OCI-LY1 (cell line): ENCODE measurements at regions not wholly inside any gene's neighbourhood (a gene's known extent, or its start where the extent isn't known, plus 50 kb on each side); places are given as distances from the start of the nearest gene placed in this dataset.

Experiments used
- H2AFZ ChIP-seq: fragments of 200-600 bp; sonication (generic), shearing (Covaris generic); 2 replicates; pipeline ENCODE4 v1.6.0; 2014; ENCODE audit warnings: antibody characterized with exemption, mild to moderate bottlenecking, low read length
- H3F3A ChIP-seq: fragments of 200-600 bp; sonication (generic), shearing (Covaris generic); 2 replicates; pipeline ENCODE4 v1.6.0; 2014; ENCODE audit warnings: mild to moderate bottlenecking, antibody characterized with exemption, low read length, moderate library complexity; ENCODE audit not compliant: insufficient read depth
- H3K27ac ChIP-seq: fragments of 200-600 bp; sonication (generic); 2 replicates; pipeline ENCODE4 v1.5.1; 2014; ENCODE audit warnings: low read length, mixed run types, mild to moderate bottlenecking, low read depth; ENCODE audit not compliant: poor library complexity, severe bottlenecking
- H3K27me3 ChIP-seq: fragments of 200-600 bp; sonication (generic); 2 replicates; pipeline ENCODE4 v1.6.0; 2014; ENCODE audit warnings: antibody characterized with exemption, mild to moderate bottlenecking, low read length, moderate library complexity; ENCODE audit not compliant: insufficient read depth
- H3K36me3 ChIP-seq: fragments of 200-600 bp; sonication (generic); 2 replicates; pipeline ENCODE4 v1.6.1; 2014; ENCODE audit warnings: mild to moderate bottlenecking, antibody characterized with exemption, low read length, moderate library complexity, mixed read lengths; ENCODE audit not compliant: insufficient read depth
- H3K4me1 ChIP-seq: fragments of 200-600 bp; sonication (generic); 2 replicates; pipeline ENCODE4 v1.5.1; 2014; ENCODE audit warnings: mild to moderate bottlenecking, low read length, moderate library complexity; ENCODE audit not compliant: insufficient read depth, severe bottlenecking
- H3K4me2 ChIP-seq: fragments of 200-600 bp; sonication (generic), shearing (Covaris generic); 2 replicates; pipeline ENCODE4 v1.6.1; 2014; ENCODE audit warnings: low read length
- H3K4me3 ChIP-seq: fragments of 200-600 bp; sonication (generic); 2 replicates; pipeline ENCODE4 v1.5.1; 2014; ENCODE audit warnings: low read length, low read depth, mild to moderate bottlenecking, mixed read lengths; ENCODE audit not compliant: poor library complexity, severe bottlenecking
- H3K79me2 ChIP-seq: fragments of 200-600 bp; shearing (Covaris generic); 2 replicates; pipeline ENCODE4 v1.6.1; 2016; ENCODE audit warnings: mixed run types, low read length, mixed read lengths; ENCODE audit not compliant: insufficient read depth
- H3K9ac ChIP-seq: fragments of 200-600 bp; sonication (generic), shearing (Covaris generic); 2 replicates; pipeline ENCODE4 v1.6.1; 2014; ENCODE audit warnings: mild to moderate bottlenecking, low read length, mixed read lengths
- H3K9me2 ChIP-seq: fragments of 200-600 bp; sonication (generic), shearing (Covaris generic); 2 replicates; pipeline ENCODE4 v1.6.1; 2014; ENCODE audit warnings: low read depth, mild to moderate bottlenecking, low read length, mixed read lengths
- H3K9me3 ChIP-seq: fragments of 200-600 bp; shearing (Covaris generic); 2 replicates; pipeline ENCODE4 v1.6.1; 2014; ENCODE audit warnings: low read length, mixed read lengths
- H4K20me1 ChIP-seq: fragments of 200-600 bp; sonication (generic), shearing (Covaris generic); 2 replicates; pipeline ENCODE4 v1.6.0; 2016; ENCODE audit warnings: mild to moderate bottlenecking, low read length; ENCODE audit not compliant: insufficient read depth
- CTCF ChIP-seq: fragments of 200-600 bp; sonication (generic), shearing (Covaris generic); IDR thresholded peaks from 2 replicates; pipeline ENCODE4 v1.5.1; 2017; ENCODE audit warnings: mild to moderate bottlenecking, antibody characterized with exemption, low read length, moderate library complexity, mixed read lengths
- EZH2 ChIP-seq: fragments of 200-600 bp; sonication (generic), shearing (Covaris generic); IDR thresholded peaks from 2 replicates; pipeline ENCODE4 v1.8.0; 2017; ENCODE audit warnings: borderline replicate concordance, mixed run types, mild to moderate bottlenecking, antibody characterized with exemption, low read length, moderate library complexity, mixed read lengths

DNA sequence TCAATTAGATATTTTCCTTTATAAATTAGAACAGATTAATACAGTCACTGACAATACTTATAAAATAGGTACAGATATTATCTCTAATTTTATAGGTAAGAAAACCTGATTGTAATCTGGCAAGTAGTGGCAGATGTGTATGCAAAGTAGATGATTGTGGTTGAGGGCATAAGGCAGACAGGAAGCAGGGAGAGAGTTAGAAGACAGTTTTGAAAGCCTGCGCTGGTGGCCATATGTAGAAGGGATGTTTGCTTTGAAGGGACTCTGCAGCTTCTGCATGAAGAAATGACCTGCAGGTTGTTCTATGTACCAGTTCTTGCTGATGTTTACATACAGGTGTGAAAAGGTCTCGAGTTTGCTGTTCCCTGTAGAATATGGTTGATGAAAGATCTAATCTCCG is 416.3 kb upstream of the SLIT2 start:
- TF ChIP-seq EZH2 (no peak), CTCF (no peak)
- Histone ChIP-seq H2AFZ (no peak overlapping the region), H4K20me1 (no peaks in the 10 kb centered on the region)

DNA sequence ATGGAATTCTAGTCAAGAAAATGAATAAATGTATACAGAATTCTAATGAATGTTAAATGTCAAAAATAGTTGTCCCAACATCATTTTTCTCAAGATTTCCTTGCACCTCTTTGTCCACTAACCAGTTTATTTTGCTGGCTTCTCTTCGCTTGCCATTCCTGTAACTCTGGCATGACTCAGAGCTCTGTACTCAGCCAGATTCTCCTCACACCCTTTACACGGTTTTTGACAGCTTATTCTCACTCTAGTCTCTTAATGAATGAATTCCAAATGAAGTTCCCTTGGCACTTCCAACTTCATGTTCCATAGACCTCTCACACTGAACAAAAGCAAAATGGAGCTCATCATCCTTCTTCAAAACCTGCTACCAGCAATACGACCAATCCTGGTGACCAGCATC is 419.3 kb upstream of the SLIT2 start:
- H3K27me3 ChIP-seq, result no peaks in the 10 kb centered on the region
- H3K36me3 ChIP-seq, result no peaks in the 10 kb centered on the region
- H3K4me3 ChIP-seq, result no peak overlapping the region
- H2AFZ ChIP-seq, result no peak overlapping the region
- no peaks in the 10 kb centered on the region for H3F3A ChIP-seq
- H3K27ac ChIP-seq, result no peak overlapping the region
- H3K4me2 ChIP-seq, result no peak overlapping the region
- H3K9me2 ChIP-seq, result no peaks in the 10 kb centered on the region
- H3K9ac ChIP-seq, result no peak overlapping the region
- no peaks in the 10 kb centered on the region for H4K20me1 ChIP-seq
- H3K4me1 ChIP-seq, result no peaks in the 10 kb centered on the region
- TF ChIP-seq CTCF (no peak), EZH2 (no peak)
- no peaks in the 10 kb centered on the region for H3K9me3 ChIP-seq
- H3K79me2 ChIP-seq, result no peaks in the 10 kb centered on the region

More for the DNA sequence above, 416.3 kb upstream of the SLIT2 start:
- Histone ChIP-seq H3K9ac (no peak overlapping the region), H3K4me3 (no peak overlapping the region), H3K79me2 (no peaks in the 10 kb centered on the region), H3K9me2 (no peaks in the 10 kb centered on the region), H3F3A (no peaks in the 10 kb centered on the region), H3K4me1 (no peaks in the 10 kb centered on the region), H3K4me2 (no peak overlapping the region), H3K27me3 (no peaks in the 10 kb centered on the region), H3K9me3 (no peaks in the 10 kb centered on the region), H3K36me3 (no peaks in the 10 kb centered on the region), H3K27ac (no peak overlapping the region)

GRCh38 chr4:19831644-19832285 is 419.9 kb upstream of the SLIT2 start:
- Histone ChIP-seq H3K27me3 (no peaks in the 10 kb centered on the region), H3K4me3 (no peak overlapping the region), H3K36me3 (no peaks in the 10 kb centered on the region), H4K20me1 (no peaks in the 10 kb centered on the region), H3K4me2 (no peak overlapping the region), H3K9me3 (no peaks in the 10 kb centered on the region), H3K9ac (no peak overlapping the region), H3K4me1 (no peaks in the 10 kb centered on the region), H3K27ac (no peak overlapping the region), H3F3A (no peaks in the 10 kb centered on the region), H3K9me2 (no peaks in the 10 kb centered on the region), H2AFZ (no peak overlapping the region), H3K79me2 (no peaks in the 10 kb centered on the region)
- TF ChIP-seq CTCF (no peak), EZH2 (no peak)
